ENCODE measurements at regions not wholly inside any gene's neighbourhood (a gene's known extent, or its start where the extent isn't known, plus 50 kb on each side); places are given as distances from the start of the nearest gene placed in this dataset.

DNA sequence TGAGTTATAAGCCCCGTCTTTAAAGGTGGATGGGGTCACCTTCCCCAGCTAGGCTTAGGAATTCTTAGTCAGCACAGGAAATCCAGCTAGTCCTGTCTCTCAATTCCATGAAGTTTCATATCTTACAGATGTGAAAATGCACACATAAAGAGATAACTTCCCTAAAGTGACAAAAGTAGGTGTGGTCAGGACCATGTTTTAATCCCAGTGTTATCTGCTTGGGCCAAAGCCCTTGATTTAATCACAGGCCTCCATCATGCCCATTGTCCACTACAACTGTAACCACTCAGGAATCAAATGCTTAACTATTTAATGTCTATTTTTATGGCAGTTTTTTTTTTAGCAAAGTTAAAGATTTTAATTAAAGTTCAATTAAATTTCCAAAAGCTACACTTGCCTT is 194.4 kb upstream of the BTG1 start:
- H3K4me1 ChIP-seq (ENCODE audit: control insufficient read depth in 2 of 2, insufficient read depth in 2 of 2, low read length in 1 of 2), result no peaks in the 10 kb centered on the region
- no peak overlapping the region for H3K27ac ChIP-seq (ENCODE audit: low read depth in 2 of 2, low read length in 1 of 2)
- 81 to 93% methylated on average over 1 of the region's 1 CpG for WGBS, 2 donors
- H3K4me3 ChIP-seq (ENCODE audit: low read depth in 1 of 2, low read length in 2 of 2), result no peak overlapping the region
- no peaks in the 10 kb centered on the region for H3K27me3 ChIP-seq (ENCODE audit: control insufficient read depth in 1 of 2, insufficient read depth in 2 of 2, low read length in 2 of 2)
- no peaks in the 10 kb centered on the region for H3K36me3 ChIP-seq (ENCODE audit: control insufficient read depth in 2 of 2, insufficient read depth in 2 of 2, low read length in 1 of 2)
- no peaks in the 10 kb centered on the region for H3K9me3 ChIP-seq (ENCODE audit: control insufficient read depth in 2 of 2, insufficient read depth in 1 of 2, low read depth in 1 of 2, low read length in 1 of 2)

GRCh38 chr12:92339198-92339821 is 193.7 kb upstream of the BTG1 start:
- no peak overlapping the region for H3K4me3 ChIP-seq (ENCODE audit: low read depth in 1 of 2, low read length in 2 of 2)
- no peaks in the 10 kb centered on the region for H3K36me3 ChIP-seq (ENCODE audit: control insufficient read depth in 2 of 2, insufficient read depth in 2 of 2, low read length in 1 of 2)
- no peak overlapping the region for H3K27ac ChIP-seq (ENCODE audit: low read depth in 2 of 2, low read length in 1 of 2)
- no peaks in the 10 kb centered on the region for H3K27me3 ChIP-seq (ENCODE audit: control insufficient read depth in 1 of 2, insufficient read depth in 2 of 2, low read length in 2 of 2)
- no peaks in the 10 kb centered on the region for H3K4me1 ChIP-seq (ENCODE audit: control insufficient read depth in 2 of 2, insufficient read depth in 2 of 2, low read length in 1 of 2)
- 97 to 98% methylated on average over 13 of the region's 13 CpGs for WGBS, 2 donors
- H3K9me3 ChIP-seq (ENCODE audit: control insufficient read depth in 2 of 2, insufficient read depth in 1 of 2, low read depth in 1 of 2, low read length in 1 of 2), result no peaks in the 10 kb centered on the region

- H3K27me3 ChIP-seq (ENCODE audit: control insufficient read depth in 1 of 2, insufficient read depth in 2 of 2, low read length in 2 of 2), result no peaks in the 10 kb centered on the region
- H3K4me1 ChIP-seq (ENCODE audit: control insufficient read depth in 2 of 2, insufficient read depth in 2 of 2, low read length in 1 of 2), result no peaks in the 10 kb centered on the region
- no peak overlapping the region for H3K4me3 ChIP-seq (ENCODE audit: low read depth in 1 of 2, low read length in 2 of 2)
- no peaks in the 10 kb centered on the region for H3K9me3 ChIP-seq (ENCODE audit: control insufficient read depth in 2 of 2, insufficient read depth in 1 of 2, low read depth in 1 of 2, low read length in 1 of 2)
- WGBS, 2 donors, result 69 to 81% methylated on average over 1 of the region's 1 CpG
- no peaks in the 10 kb centered on the region for H3K36me3 ChIP-seq (ENCODE audit: control insufficient read depth in 2 of 2, insufficient read depth in 2 of 2, low read length in 1 of 2)
- H3K27ac ChIP-seq (ENCODE audit: low read depth in 2 of 2, low read length in 1 of 2), result no peak overlapping the region
These were observed 193.0 kb upstream of the BTG1 start for GRCh38 chr12:92338671-92339070.

GRCh38 chr12:92338102-92338501 is 192.5 kb upstream of the BTG1 start:
- no peak overlapping the region for H3K27ac ChIP-seq (ENCODE audit: low read depth in 2 of 2, low read length in 1 of 2)
- no peaks in the 10 kb centered on the region for H3K9me3 ChIP-seq (ENCODE audit: control insufficient read depth in 2 of 2, insufficient read depth in 1 of 2, low read depth in 1 of 2, low read length in 1 of 2)
- 98 to 100% methylated on average over 2 of the region's 2 CpGs for WGBS, 2 donors
- H3K27me3 ChIP-seq (ENCODE audit: control insufficient read depth in 1 of 2, insufficient read depth in 2 of 2, low read length in 2 of 2), result no peaks in the 10 kb centered on the region
- no peak overlapping the region for H3K4me3 ChIP-seq (ENCODE audit: low read depth in 1 of 2, low read length in 2 of 2)
- H3K4me1 ChIP-seq (ENCODE audit: control insufficient read depth in 2 of 2, insufficient read depth in 2 of 2, low read length in 1 of 2), result no peaks in the 10 kb centered on the region
- no peaks in the 10 kb centered on the region for H3K36me3 ChIP-seq (ENCODE audit: control insufficient read depth in 2 of 2, insufficient read depth in 2 of 2, low read length in 1 of 2)

GRCh38 chr12:92337128-92337527 is 191.5 kb upstream of the BTG1 start:
- Histone ChIP-seq H3K27ac (ENCODE audit: low read depth in 2 of 2, low read length in 1 of 2) (no peak overlapping the region), H3K27me3 (ENCODE audit: control insufficient read depth in 1 of 2, insufficient read depth in 2 of 2, low read length in 2 of 2) (no peaks in the 10 kb centered on the region), H3K4me3 (ENCODE audit: low read depth in 1 of 2, low read length in 2 of 2) (no peak overlapping the region), H3K9me3 (ENCODE audit: control insufficient read depth in 2 of 2, insufficient read depth in 1 of 2, low read depth in 1 of 2, low read length in 1 of 2) (no peaks in the 10 kb centered on the region), H3K4me1 (ENCODE audit: control insufficient read depth in 2 of 2, insufficient read depth in 2 of 2, low read length in 1 of 2) (no peaks in the 10 kb centered on the region), H3K36me3 (ENCODE audit: control insufficient read depth in 2 of 2, insufficient read depth in 2 of 2, low read length in 1 of 2) (no peaks in the 10 kb centered on the region)
- 82 to 89% methylated on average over 4 of the region's 4 CpGs for WGBS, 2 donors

GRCh38 chr12:92336641-92337040 is 191.0 kb upstream of the BTG1 start:
- WGBS, 2 donors, result 56 to 62% methylated on average over 2 of the region's 2 CpGs
- Histone ChIP-seq H3K36me3 (ENCODE audit: control insufficient read depth in 2 of 2, insufficient read depth in 2 of 2, low read length in 1 of 2) (no peaks in the 10 kb centered on the region), H3K9me3 (ENCODE audit: control insufficient read depth in 2 of 2, insufficient read depth in 1 of 2, low read depth in 1 of 2, low read length in 1 of 2) (no peaks in the 10 kb centered on the region), H3K27me3 (ENCODE audit: control insufficient read depth in 1 of 2, insufficient read depth in 2 of 2, low read length in 2 of 2) (no peaks in the 10 kb centered on the region), H3K4me3 (ENCODE audit: low read depth in 1 of 2, low read length in 2 of 2) (no peak overlapping the region), H3K27ac (ENCODE audit: low read depth in 2 of 2, low read length in 1 of 2) (no peak overlapping the region), H3K4me1 (ENCODE audit: control insufficient read depth in 2 of 2, insufficient read depth in 2 of 2, low read length in 1 of 2) (no peaks in the 10 kb centered on the region)

GRCh38 chr12:92335831-92336230 is 190.2 kb upstream of the BTG1 start:
- Histone ChIP-seq H3K27me3 (ENCODE audit: control insufficient read depth in 1 of 2, insufficient read depth in 2 of 2, low read length in 2 of 2) (no peaks in the 10 kb centered on the region), H3K27ac (ENCODE audit: low read depth in 2 of 2, low read length in 1 of 2) (no peak overlapping the region), H3K9me3 (ENCODE audit: control insufficient read depth in 2 of 2, insufficient read depth in 1 of 2, low read depth in 1 of 2, low read length in 1 of 2) (no peaks in the 10 kb centered on the region), H3K4me3 (ENCODE audit: low read depth in 1 of 2, low read length in 2 of 2) (no peak overlapping the region), H3K36me3 (ENCODE audit: control insufficient read depth in 2 of 2, insufficient read depth in 2 of 2, low read length in 1 of 2) (no peaks in the 10 kb centered on the region), H3K4me1 (ENCODE audit: control insufficient read depth in 2 of 2, insufficient read depth in 2 of 2, low read length in 1 of 2) (no peaks in the 10 kb centered on the region)
- 68 to 72% methylated on average over 4 of the region's 4 CpGs for WGBS, 2 donors

DNA sequence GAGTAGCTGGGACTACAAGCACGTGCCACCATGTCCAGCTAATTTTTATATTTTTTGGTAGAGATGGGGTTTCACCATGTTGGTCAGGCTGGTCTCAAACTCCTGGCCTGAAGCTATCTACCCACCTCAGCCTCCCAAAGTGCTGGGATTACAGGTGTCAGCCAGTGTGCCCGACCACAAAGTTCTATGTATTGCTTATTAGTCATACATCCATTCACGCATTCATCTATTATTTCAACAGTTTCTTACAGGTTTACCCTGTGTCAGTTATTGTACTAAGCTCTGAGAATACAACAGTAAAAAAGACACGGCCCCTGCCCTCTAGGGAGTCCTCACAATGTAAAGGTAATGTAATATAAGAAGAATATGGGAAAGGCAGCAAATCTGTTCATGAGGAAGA is 188.9 kb upstream of the BTG1 start:
- 75% methylated on average over 4 of the region's 4 CpGs for WGBS, 2 donors
- H3K4me1 ChIP-seq (ENCODE audit: control insufficient read depth in 2 of 2, insufficient read depth in 2 of 2, low read length in 1 of 2), result no peaks in the 10 kb centered on the region
- H3K27ac ChIP-seq (ENCODE audit: low read depth in 2 of 2, low read length in 1 of 2), result no peak overlapping the region
- no peaks in the 10 kb centered on the region for H3K9me3 ChIP-seq (ENCODE audit: control insufficient read depth in 2 of 2, insufficient read depth in 1 of 2, low read depth in 1 of 2, low read length in 1 of 2)
- H3K36me3 ChIP-seq (ENCODE audit: control insufficient read depth in 2 of 2, insufficient read depth in 2 of 2, low read length in 1 of 2), result no peaks in the 10 kb centered on the region
- no peak overlapping the region for H3K4me3 ChIP-seq (ENCODE audit: low read depth in 1 of 2, low read length in 2 of 2)
- H3K27me3 ChIP-seq (ENCODE audit: control insufficient read depth in 1 of 2, insufficient read depth in 2 of 2, low read length in 2 of 2), result no peaks in the 10 kb centered on the region

GRCh38 chr12:92332552-92332951 is 186.9 kb upstream of the BTG1 start:
- Histone ChIP-seq H3K27ac (ENCODE audit: low read depth in 2 of 2, low read length in 1 of 2) (no peak overlapping the region), H3K4me3 (ENCODE audit: low read depth in 1 of 2, low read length in 2 of 2) (no peak overlapping the region), H3K9me3 (ENCODE audit: control insufficient read depth in 2 of 2, insufficient read depth in 1 of 2, low read depth in 1 of 2, low read length in 1 of 2) (no peaks in the 10 kb centered on the region), H3K36me3 (ENCODE audit: control insufficient read depth in 2 of 2, insufficient read depth in 2 of 2, low read length in 1 of 2) (no peaks in the 10 kb centered on the region), H3K27me3 (ENCODE audit: control insufficient read depth in 1 of 2, insufficient read depth in 2 of 2, low read length in 2 of 2) (no peaks in the 10 kb centered on the region), H3K4me1 (ENCODE audit: control insufficient read depth in 2 of 2, insufficient read depth in 2 of 2, low read length in 1 of 2) (no peaks in the 10 kb centered on the region)
- 94 to 95% methylated on average over 2 of the region's 2 CpGs for WGBS, 2 donors

- H3K27me3 ChIP-seq (ENCODE audit: control insufficient read depth in 1 of 2, insufficient read depth in 2 of 2, low read length in 2 of 2), result no peaks in the 10 kb centered on the region
- H3K27ac ChIP-seq (ENCODE audit: low read depth in 2 of 2, low read length in 1 of 2), result no peak overlapping the region
- H3K36me3 ChIP-seq (ENCODE audit: control insufficient read depth in 2 of 2, insufficient read depth in 2 of 2, low read length in 1 of 2), result no peaks in the 10 kb centered on the region
- H3K4me3 ChIP-seq (ENCODE audit: low read depth in 1 of 2, low read length in 2 of 2), result no peak overlapping the region
- no peaks in the 10 kb centered on the region for H3K4me1 ChIP-seq (ENCODE audit: control insufficient read depth in 2 of 2, insufficient read depth in 2 of 2, low read length in 1 of 2)
- WGBS, 2 donors, result 90 to 94% methylated on average over 3 of the region's 3 CpGs
- H3K9me3 ChIP-seq (ENCODE audit: control insufficient read depth in 2 of 2, insufficient read depth in 1 of 2, low read depth in 1 of 2, low read length in 1 of 2), result no peaks in the 10 kb centered on the region
These were observed 185.7 kb upstream of the BTG1 start for GRCh38 chr12:92331383-92331782.
